ENCODE measurements at regions not wholly inside any gene's neighbourhood (a gene's known extent, or its start where the extent isn't known, plus 50 kb on each side); places are given as distances from the start of the nearest gene placed in this dataset.

- DNase-seq, result no peak
Measured at GRCh38 chr4:163967710-163968109, 473.2 kb downstream of the TMA16 start.

DNA sequence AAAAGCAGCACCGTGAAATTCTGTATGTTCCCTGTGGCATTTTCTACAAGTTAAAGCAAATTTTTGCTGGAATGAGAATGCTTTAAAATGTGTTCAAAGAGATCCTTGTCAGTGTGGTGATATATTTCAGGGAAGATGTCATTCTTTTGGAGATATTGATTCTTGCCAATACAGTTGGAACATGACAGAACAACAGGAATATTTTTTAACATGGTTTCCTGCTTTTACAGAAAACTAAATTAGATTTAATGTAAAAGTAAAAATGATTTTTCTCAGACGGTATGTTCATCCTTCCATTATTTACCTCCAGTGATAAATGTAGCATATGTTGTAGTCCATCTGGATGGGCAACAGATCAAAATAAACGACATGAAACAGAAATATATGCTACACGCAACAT lies 474.8 kb downstream of the TMA16 start:
- no peak for DNase-seq

DNA sequence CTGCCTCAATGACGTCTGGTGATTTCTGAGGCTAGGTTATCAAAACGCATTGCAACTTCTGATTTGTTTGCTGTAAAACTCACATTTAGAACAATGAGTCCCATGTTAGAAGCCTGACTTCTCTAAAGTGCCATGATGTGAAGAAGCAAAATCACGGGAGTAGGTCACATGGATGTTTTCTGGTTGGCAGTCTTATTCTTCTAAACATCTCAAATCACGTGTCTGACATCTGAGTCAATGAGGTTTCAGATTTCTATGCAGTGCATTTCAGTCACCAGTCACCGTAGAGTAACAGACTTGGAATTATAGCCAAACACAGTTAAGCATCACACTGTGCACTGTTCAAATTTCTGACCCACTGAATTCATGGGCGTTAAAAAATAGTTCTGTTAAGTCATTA lies 482.1 kb downstream of the TMA16 start:
- DNase-seq, result no peak

DNA sequence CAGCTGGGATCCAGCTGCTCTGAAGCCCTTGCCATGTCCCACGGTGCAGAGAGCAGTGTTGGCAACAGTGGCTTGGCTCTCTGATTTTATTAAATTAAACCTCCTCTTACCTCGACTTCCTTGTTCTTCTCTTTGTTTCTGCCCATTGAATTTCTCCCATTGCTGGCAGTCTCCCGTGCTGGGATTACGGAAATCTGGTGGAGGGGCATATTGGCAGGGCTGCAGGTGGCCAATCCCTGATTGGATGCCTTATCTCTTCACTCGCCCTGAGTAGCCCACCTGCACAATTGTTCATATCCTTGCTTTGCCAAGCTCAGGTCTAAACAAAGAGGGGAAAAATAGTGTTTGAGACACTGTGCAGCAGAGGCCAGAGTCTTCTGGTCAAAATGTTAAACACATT lies 493.9 kb downstream of the TMA16 start:
- DNase-seq, result no peak

GRCh38 chr4:163988865-163989264 lies 494.4 kb downstream of the TMA16 start:
- DNase-seq, result no peak

GRCh38 chr4:163991298-163991865 lies 496.9 kb downstream of the TMA16 start:
- no peak for DNase-seq

DNA sequence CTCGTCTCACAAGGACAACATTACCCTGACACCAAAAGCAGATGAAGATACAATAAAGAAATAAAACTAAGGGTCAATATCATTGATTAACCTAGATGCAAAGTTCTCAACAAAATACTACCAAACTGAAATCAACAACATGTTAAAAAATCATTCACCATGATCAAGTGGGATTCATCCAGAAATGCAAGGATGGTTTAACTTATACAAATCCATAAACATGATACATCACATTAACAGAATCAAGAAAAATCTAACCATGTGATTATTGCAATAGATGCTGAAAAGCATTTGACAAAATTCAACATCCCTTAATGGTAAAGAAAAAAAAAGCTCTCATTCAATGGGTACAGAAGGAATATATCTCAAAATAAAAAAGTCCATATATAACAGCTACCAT lies 514.9 kb downstream of the TMA16 start:
- no peak for DNase-seq

GRCh38 chr4:164011791-164012190 lies 517.3 kb downstream of the TMA16 start:
- DNase-seq, result no peak

- DNase-seq, result no peak
Measured at GRCh38 chr4:164012396-164013027, 518.0 kb downstream of the TMA16 start.

- DNase-seq, result no peak
Measured at GRCh38 chr4:164021947-164022346, 527.5 kb downstream of the TMA16 start.

- DNase-seq, result no peak
Measured at GRCh38 chr4:164023214-164023613, 528.7 kb downstream of the TMA16 start.

DNA sequence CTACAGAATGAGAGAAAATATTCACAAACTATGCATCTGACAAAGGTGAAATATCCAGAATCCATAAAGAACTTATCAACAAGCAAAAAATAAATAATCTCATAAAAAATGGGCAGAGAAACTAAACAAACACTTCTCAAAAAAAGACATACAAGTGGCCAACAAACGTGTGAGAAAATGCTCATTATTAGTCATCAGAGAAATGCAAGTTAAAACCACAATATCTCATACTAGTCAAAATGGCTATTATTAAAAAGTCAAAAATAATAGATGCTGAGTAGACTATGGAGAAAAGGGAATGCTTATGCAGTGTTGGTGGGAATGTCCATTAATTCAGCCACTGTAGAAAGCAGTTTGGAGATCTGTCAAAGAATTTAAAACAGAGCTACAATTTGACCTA lies 533.3 kb downstream of the TMA16 start:
- DNase-seq, result no peak

DNA sequence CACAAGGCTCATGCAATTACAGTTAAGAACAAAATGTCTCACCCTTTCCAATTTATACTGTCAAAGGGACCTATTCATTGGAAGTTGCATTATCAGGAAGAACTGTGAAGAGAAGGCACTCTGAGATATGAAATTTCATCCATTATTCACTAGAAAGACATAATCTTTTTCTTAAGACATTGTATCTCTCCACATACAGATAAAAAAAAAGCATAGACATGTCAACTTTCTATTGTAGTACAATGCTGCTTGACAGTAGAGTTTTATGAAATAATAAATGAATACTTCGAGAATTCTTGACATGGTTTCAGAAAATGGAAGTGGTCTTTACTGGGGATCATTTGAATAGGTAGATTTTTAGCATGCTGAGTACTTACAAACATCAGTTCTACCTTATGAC lies 545.0 kb downstream of the TMA16 start:
- no peak for DNase-seq

GRCh38 chr4:164056426-164057142 lies 562.1 kb downstream of the TMA16 start:
- DNase-seq, result peak; percentile 4

- DNase-seq, result no peak
Measured at GRCh38 chr4:164058776-164059445, 564.4 kb downstream of the TMA16 start.

- no peak for DNase-seq
Measured at GRCh38 chr4:164060456-164060855, 566.0 kb downstream of the TMA16 start.

- no peak for DNase-seq
Measured at GRCh38 chr4:164068392-164068791, 573.9 kb downstream of the TMA16 start.

GRCh38 chr4:164070625-164071024 lies 576.1 kb downstream of the TMA16 start:
- no peak for DNase-seq

DNA sequence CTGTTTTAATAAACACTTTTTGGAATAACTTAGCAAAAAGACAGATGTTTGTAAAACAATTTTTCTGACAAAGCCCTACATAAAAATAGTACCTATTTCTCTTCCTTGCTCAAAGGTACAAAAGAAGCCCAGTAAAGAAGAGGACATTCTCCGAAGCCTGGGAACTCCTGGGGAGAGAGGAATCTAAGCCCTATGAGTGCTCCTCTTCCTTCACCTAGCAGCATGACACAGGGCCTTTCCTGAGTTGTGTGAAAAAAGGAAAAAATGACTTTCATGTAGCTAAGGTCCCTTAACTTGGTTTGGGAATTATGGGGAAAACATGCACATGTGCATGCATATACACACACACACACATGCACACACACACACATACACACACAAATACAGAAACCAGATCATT lies 586.9 kb downstream of the TMA16 start:
- DNase-seq, result no peak

GRCh38 chr4:164081801-164082200 lies 587.3 kb downstream of the TMA16 start:
- DNase-seq, result no peak

DNA sequence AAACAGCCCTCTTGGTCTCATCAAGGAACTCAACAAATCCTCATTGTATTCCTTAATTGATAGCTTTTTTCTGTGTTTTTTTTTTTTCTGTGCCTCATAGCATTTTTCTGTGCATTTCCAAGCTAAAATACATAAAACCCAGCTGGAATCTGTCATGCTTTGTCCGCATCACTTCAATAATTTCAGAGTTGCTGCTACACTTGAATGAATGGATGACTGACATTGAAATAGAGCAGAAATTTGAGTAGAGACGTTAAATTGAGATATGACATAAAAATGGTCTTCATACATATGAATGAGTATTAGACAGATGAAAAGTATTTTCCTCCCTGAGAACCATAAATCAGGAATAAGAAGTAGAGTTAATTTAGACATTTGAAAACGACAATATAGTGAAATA lies 593.2 kb downstream of the TMA16 start:
- DNase-seq, result no peak

- no peak for DNase-seq
Measured at GRCh38 chr4:164095313-164096110, 601.0 kb downstream of the TMA16 start.
